KMS-11 (cell line): ENCODE measurements at regions not wholly inside any gene's neighbourhood (a gene's known extent, or its start where the extent isn't known, plus 50 kb on each side); places are given as distances from the start of the nearest gene placed in this dataset.

ENCODE experiments used
- H2AFZ ChIP-seq: fragments of 200-600 bp; sonication (generic); 2 replicates; pipeline ENCODE4 v1.6.1; 2016; ENCODE audit warnings: antibody characterized with exemption, mixed run types, low read depth
- H3K27ac ChIP-seq: fragments of 200-600 bp; sonication (generic); 2 replicates; pipeline ENCODE4 v1.6.1; 2016; ENCODE audit warnings: mild to moderate bottlenecking, mixed run types
- H3K27me3 ChIP-seq: fragments of 200-600 bp; sonication (generic); 2 replicates; pipeline ENCODE4 v1.6.1; 2017; ENCODE audit warnings: mild to moderate bottlenecking, low read depth, mixed run types, moderate library complexity; ENCODE audit not compliant: insufficient read depth
- H3K36me3 ChIP-seq: fragments of 200-600 bp; sonication (generic); 2 replicates; pipeline ENCODE4 v1.6.1; 2017; ENCODE audit warnings: mild to moderate bottlenecking, mixed run types; ENCODE audit not compliant: insufficient read depth
- H3K4me1 ChIP-seq: fragments of 200-600 bp; sonication (generic); 2 replicates; pipeline ENCODE4 v1.6.1; 2016; ENCODE audit warnings: mild to moderate bottlenecking, low read depth, mixed run types; ENCODE audit not compliant: poor library complexity, severe bottlenecking
- H3K4me2 ChIP-seq: fragments of 200-600 bp; sonication (generic); 2 replicates; pipeline ENCODE4 v1.7.0; 2016; ENCODE audit warnings: mild to moderate bottlenecking, mixed run types
- H3K4me3 ChIP-seq: fragments of 200-600 bp; sonication (generic); IDR thresholded peaks from 2 replicates; pipeline ENCODE4 v1.6.1; 2017; ENCODE audit warnings: low read depth, low read length, mixed read lengths; ENCODE audit not compliant: insufficient read depth
- H3K79me2 ChIP-seq: fragments of 200-600 bp; sonication (generic); 2 replicates; pipeline ENCODE4 v1.6.1; 2016; ENCODE audit warnings: low read depth, mixed run types; ENCODE audit not compliant: insufficient read depth
- H3K9ac ChIP-seq: fragments of 200-600 bp; sonication (generic); 2 replicates; pipeline ENCODE4 v1.6.1; 2016; ENCODE audit warnings: mild to moderate bottlenecking, mixed run types
- H4K20me1 ChIP-seq: fragments of 200-600 bp; sonication (generic); 2 replicates; pipeline ENCODE4 v1.6.1; 2016; ENCODE audit warnings: mild to moderate bottlenecking, mixed run types; ENCODE audit not compliant: insufficient read depth
- CTCF ChIP-seq: fragments of 200-600 bp; sonication (generic); conservative IDR thresholded peaks from 2 replicates; pipeline ENCODE4 v1.6.1; 2017; ENCODE audit warnings: low read depth, mild to moderate bottlenecking, antibody characterized with exemption, low read length, moderate library complexity, mixed read lengths

- no peaks in the 10 kb centered on the region for H3K36me3 ChIP-seq
- no peak for TF ChIP-seq CTCF
- H3K4me1 ChIP-seq: no peaks in the 10 kb centered on the region
- no peak overlapping the region for H2AFZ ChIP-seq
- H3K27ac ChIP-seq: no peak overlapping the region
- H3K4me3 ChIP-seq: no peak overlapping the region
- no peak overlapping the region for H3K9ac ChIP-seq
- H3K79me2 ChIP-seq: no peaks in the 10 kb centered on the region
- no peaks in the 10 kb centered on the region for H3K27me3 ChIP-seq
- H3K4me2 ChIP-seq: no peak overlapping the region
- H4K20me1 ChIP-seq: no peaks in the 10 kb centered on the region
Observed at GRCh38 chr13:22223411-22223810, 552.5 kb downstream of the FGF9 start.

- Histone ChIP-seq H3K79me2 (no peaks in the 10 kb centered on the region), H3K27ac (no peak overlapping the region), H3K4me1 (no peaks in the 10 kb centered on the region), H3K36me3 (no peaks in the 10 kb centered on the region), H3K9ac (no peak overlapping the region), H3K4me3 (no peak overlapping the region), H2AFZ (no peak overlapping the region), H3K4me2 (no peak overlapping the region), H3K27me3 (no peaks in the 10 kb centered on the region), H4K20me1 (no peaks in the 10 kb centered on the region)
- no peak for TF ChIP-seq CTCF
Observed at GRCh38 chr13:22226086-22226485, 555.2 kb downstream of the FGF9 start.

GRCh38 chr13:22227895-22228294 is 557.0 kb downstream of the FGF9 start:
- no peaks in the 10 kb centered on the region for H3K4me1 ChIP-seq
- H3K4me3 ChIP-seq: no peak overlapping the region
- no peak overlapping the region for H3K27ac ChIP-seq
- no peaks in the 10 kb centered on the region for H3K27me3 ChIP-seq
- no peak overlapping the region for H3K9ac ChIP-seq
- H2AFZ ChIP-seq: no peak overlapping the region
- H3K79me2 ChIP-seq: no peaks in the 10 kb centered on the region
- no peaks in the 10 kb centered on the region for H4K20me1 ChIP-seq
- TF ChIP-seq CTCF: no peak
- no peaks in the 10 kb centered on the region for H3K36me3 ChIP-seq
- H3K4me2 ChIP-seq: no peak overlapping the region

GRCh38 chr13:22229916-22230315 is 559.0 kb downstream of the FGF9 start:
- Histone ChIP-seq H3K79me2 (no peaks in the 10 kb centered on the region), H4K20me1 (no peaks in the 10 kb centered on the region), H3K36me3 (no peaks in the 10 kb centered on the region), H3K9ac (no peak overlapping the region), H3K4me2 (no peak overlapping the region), H3K27ac (no peak overlapping the region), H3K4me3 (no peak overlapping the region), H2AFZ (no peak overlapping the region), H3K27me3 (no peaks in the 10 kb centered on the region), H3K4me1 (no peaks in the 10 kb centered on the region)
- no peak for TF ChIP-seq CTCF

GRCh38 chr13:22232186-22232585 is 561.3 kb downstream of the FGF9 start:
- Histone ChIP-seq H3K27ac (no peak overlapping the region), H3K27me3 (no peaks in the 10 kb centered on the region), H3K9ac (no peak overlapping the region), H3K4me2 (no peak overlapping the region), H3K36me3 (no peaks in the 10 kb centered on the region), H4K20me1 (no peaks in the 10 kb centered on the region), H3K79me2 (no peaks in the 10 kb centered on the region), H3K4me3 (no peak overlapping the region), H2AFZ (no peak overlapping the region), H3K4me1 (no peaks in the 10 kb centered on the region)
- TF ChIP-seq CTCF: no peak
